ENCODE measurements at regions not wholly inside any gene's neighbourhood (a gene's known extent, or its start where the extent isn't known, plus 50 kb on each side); places are given as distances from the start of the nearest gene placed in this dataset.

DNA sequence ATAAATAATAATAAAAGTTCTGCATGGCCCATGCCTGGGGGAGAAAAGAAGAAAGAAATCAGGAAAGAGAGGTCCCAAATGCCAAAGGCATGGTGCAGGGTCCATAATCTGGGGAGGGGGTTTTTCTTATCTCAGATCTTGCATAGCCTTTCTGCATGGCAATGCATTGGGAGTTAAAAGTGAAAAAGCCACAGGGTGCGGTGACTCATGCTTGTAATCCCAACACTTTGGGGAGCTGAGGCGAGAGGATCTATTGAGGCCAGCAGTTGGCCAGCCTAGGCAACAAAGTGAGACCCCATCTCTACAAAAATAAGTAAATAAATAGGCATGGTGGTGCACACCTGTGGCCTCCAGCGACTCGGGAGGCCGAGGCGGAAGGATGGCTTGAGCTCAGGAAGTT lies 76.8 kb upstream of the GATA2 start:
- no peak for DNase-seq (ENCODE audit: low spot score)

DNA sequence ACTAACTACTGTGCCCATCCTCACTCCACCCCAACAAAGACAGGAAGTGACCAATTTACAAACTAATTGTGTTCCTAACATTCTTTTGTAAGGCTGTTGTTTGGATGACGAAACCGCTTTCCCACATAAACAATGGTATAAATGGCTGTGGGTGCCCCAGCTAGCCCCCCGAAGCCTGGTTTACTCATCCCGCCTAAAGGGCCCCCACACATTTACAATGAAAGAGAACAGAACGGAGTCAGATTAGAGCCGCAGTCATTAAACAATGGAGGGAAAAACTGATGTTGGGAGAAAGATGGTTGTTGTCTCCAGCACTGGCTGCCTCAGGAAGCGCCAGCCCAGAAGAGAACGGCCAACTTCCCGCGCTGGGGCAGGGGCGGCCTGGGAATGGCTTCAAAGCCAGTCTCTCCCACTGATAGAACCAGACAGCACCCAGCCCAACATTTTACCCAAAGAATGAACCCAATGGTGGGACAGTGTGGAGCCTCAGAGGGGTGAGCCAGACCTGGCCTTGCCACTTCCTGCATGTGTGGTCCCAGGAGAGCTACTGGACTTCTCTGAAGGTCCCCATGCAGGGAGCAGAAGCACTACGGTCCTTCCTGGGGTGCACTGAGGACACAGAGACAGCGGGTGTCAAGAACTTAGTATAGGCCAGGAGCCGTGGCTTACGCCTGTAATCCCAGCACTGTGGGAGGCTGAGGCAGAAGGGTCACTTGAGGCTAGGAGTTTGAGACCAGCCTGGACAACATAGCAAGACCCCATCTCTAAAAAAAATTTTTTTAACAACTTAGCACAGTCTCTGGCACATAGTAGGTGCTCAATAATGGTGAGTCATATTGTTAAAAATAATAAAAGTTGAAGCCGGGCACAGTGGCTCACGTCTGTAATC lies 75.8 kb upstream of the GATA2 start:
- no peak for DNase-seq (ENCODE audit: low spot score)

GRCh38 chr3:128567705-128568356 lies 74.8 kb upstream of the GATA2 start:
- DNase-seq (ENCODE audit: low spot score) = peak; percentile 42

DNA sequence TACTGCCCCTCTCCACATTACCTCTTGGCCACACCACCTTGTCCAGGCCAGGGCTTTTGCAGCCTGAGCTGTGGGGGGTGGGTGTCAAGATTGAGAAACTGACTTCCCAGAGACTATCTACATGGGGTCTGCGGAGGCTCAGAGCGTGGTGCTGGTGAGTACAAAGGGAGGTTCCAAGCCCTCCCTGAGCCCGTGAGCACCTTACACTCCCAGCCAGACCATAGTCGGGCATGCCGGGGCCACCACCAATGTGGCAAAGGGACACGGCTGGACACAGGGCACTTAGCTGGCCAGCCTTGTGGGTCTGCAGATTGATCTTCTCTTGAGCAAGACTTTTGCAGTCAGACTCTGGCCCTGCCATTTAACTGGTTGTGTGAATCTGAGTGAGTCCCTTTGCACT lies 74.1 kb upstream of the GATA2 start:
- no peak for DNase-seq (ENCODE audit: low spot score)

- DNase-seq (ENCODE audit: low spot score) = no peak
Observed at GRCh38 chr3:128563439-128563838, 70.4 kb upstream of the GATA2 start.

GRCh38 chr3:128561504-128561903 lies 68.5 kb upstream of the GATA2 start:
- no peak for DNase-seq (ENCODE audit: low spot score)

- no peak for DNase-seq (ENCODE audit: low spot score)
Observed at GRCh38 chr3:128560768-128561167, 67.8 kb upstream of the GATA2 start.

- no peak for DNase-seq (ENCODE audit: low spot score)
Observed at GRCh38 chr3:128559486-128560225, 66.7 kb upstream of the GATA2 start.

GRCh38 chr3:128557531-128558280 lies 64.7 kb upstream of the GATA2 start:
- DNase-seq (ENCODE audit: low spot score) = no peak

DNA sequence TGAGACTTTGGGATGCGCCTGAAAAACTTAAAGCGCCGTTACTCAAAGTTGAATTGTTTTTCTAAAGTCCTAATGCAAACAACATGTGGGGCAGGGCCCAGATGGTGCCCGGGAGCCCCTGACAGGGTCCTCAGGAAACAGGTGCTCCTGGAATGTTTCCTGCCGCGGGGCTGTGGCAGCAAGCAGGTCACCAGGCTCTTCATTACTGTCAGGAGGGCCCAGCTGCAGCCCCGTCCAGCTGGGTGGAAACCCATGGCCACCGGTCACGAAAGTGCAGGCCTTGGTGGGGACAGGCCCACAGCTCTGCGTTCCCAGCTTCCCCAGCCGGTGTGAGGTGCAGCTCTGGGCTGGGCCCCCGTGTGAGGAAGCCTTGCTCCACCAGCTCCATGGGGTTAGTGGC lies 63.9 kb upstream of the GATA2 start:
- no peak for DNase-seq (ENCODE audit: low spot score)

- no peak for DNase-seq (ENCODE audit: low spot score)
Observed at GRCh38 chr3:128556384-128556783, 63.4 kb upstream of the GATA2 start.

GRCh38 chr3:128555841-128556240 lies 62.8 kb upstream of the GATA2 start:
- DNase-seq (ENCODE audit: low spot score) = no peak

DNA sequence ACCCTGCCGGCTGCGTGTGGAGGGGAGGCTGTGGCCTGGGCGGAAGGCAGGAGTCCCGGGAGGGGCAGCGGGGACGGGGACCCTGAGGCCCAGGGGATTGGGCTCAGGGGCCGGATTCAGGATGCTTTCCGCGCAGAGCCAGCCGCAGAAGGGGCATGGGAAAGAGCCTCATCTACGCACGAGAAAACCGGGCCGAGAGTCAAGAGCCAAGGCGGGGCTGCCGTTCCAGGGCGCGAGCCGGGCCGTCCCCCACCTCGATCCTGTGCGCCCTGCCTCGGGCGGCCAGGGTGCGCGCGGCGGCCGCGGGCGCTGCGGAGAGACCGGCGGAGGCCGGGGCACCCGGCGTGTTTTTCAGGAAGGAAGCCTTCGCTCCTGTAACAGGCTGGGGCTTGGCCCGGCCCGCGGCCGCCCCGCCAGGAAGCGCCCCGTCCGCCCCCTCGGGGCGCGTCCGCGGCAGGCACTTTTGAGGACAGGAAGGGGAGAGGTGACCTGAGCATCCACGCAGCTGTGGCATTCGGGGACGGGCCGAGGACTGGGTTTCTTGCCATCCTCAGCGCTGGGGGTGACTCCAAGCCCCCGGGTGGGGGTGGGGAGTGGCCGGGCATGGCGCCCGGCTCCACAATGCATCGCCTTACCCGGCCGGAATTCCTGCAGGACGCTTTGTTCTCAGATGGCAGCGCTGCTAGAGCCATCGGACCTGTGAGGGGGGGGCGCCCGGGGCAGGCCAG lies 62.3 kb upstream of the GATA2 start:
- DNase-seq (ENCODE audit: low spot score) = no peak

DNA sequence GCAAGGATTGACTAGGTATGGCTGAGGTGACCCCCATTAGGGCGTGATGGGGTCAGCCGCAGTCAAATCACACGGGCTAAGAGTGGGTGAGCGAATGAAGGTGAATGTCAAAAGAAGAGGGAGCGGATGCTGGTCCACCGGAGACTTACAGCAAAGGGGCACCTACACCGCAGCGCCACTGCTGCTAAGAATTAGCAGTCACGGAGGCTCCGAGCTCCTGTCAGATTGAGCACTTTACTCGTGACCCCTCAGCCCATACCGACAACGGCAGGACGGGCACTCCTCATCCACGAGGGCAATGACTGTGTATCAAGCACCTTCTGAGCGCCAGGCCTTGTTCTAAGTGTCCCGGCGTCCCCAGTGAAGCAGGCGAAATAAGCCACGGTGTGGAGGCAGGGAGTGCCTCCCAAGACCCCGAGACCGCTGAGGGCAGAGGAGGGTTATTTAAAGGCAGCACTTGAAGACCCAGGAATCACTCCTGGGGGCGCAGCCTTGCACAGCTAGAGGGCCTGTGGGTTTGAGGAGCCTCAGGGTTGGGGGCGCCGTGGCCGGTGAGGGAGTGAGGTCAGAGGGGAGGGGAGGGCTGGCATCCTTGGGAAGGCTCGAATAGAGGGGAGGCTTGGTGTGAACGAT lies 61.6 kb upstream of the GATA2 start:
- DNase-seq (ENCODE audit: low spot score) = no peak

GRCh38 chr3:128554100-128554464 lies 61.1 kb upstream of the GATA2 start:
- no peak for DNase-seq (ENCODE audit: low spot score)

DNA sequence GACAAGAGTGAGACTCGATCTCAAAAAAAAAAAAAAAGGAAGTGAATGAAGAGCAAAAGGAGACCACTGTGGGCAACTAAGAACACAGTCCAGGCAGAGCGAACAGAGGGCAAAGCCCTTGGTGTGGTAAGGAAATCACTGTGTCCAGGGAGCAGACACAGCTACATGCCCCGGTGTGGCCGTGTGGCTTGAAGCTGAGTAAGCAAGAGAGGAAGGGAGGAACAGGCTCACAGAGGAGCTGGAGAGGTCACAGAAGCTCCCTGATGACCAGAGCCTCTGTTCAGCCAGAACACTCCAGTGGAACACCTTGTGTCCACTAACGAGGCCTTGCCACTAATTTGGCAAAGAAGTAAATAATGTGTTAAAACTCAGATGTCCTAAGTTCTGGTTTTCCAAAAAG lies 60.6 kb upstream of the GATA2 start:
- no peak for DNase-seq (ENCODE audit: low spot score)

DNA sequence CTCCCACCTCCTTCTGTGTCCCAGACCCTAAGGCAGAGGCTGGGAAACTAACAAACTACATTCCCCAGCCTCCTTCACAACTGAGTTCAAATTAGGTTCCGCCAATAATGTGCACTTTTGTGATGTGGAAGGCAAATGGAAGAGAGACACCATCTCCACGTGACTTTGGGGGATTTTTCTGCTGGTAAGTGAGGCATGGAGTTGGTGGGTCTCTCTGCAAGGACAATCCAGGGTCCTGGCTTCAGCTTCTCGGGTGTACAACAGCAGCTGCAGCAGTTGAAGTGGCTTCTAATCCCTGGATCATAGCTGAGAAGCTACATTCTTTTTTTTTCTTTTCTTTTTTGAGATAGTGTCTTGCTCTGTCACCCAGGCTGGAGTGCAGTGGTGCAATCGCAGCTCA lies 58.9 kb upstream of the GATA2 start:
- no peak for DNase-seq (ENCODE audit: low spot score)

DNA sequence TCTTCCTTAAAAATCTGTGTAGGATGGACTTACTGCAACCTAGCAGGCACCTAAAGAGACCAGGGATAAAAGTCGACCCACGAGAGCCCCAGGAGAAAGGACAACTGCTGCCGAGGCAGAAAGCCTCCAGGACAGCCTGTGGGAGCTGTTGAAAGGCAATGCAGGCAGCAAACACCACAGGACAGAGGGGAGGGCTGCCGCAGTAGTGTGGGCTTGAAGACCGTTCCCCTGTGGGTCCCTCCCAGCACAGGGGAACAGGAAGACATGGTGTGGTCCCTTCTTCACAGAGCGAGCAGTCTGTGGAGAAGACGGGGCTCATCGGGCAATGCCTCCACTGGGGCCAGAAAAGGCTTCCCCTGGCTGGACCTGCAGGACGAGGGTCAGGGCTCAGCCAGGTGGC lies 58.5 kb upstream of the GATA2 start:
- no peak for DNase-seq (ENCODE audit: low spot score)

GRCh38 chr3:128550471-128551126 lies 57.6 kb upstream of the GATA2 start:
- no peak for DNase-seq (ENCODE audit: low spot score)

- no peak for DNase-seq (ENCODE audit: low spot score)
Observed at GRCh38 chr3:128550113-128550440, 57.1 kb upstream of the GATA2 start.
